ENCODE measurements at regions not wholly inside any gene's neighbourhood (a gene's known extent, or its start where the extent isn't known, plus 50 kb on each side); places are given as distances from the start of the nearest gene placed in this dataset.

DNA sequence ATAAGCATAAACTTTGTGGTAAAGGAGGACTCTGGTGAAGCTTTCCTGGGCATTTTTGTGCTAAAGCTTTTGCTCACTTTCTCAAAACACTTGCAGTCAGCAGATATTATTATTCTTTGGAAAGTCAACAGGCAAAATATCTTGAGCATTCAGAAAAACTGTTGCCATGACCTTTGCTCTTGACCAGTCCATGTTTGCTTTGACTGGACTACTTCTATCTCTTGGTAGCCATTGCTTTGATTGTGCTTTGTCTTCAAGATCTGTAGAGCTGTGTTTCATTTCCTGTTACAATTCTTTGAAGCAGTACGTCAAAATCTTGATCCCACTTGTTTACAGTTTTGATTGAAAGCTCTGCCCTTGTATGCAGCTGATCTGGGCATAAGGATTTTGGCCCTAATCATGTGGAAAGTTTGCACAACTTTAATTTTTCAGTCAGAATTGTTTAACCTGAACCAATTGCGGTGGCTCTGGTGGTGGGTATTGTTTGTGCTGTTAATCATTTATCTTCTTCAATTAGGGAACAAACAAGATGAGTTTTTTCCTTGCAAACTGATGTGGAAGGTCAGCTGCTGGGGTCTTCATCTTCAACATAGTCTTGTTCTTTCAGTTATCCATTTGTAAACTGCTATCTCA is 121.5 kb upstream of the NUDT6 start:
- TF ChIP-seq CTCF (conservative IDR thresholded peaks at IDR 0.05; ENCODE audit: low read depth, low read length) (no peak), EZH2 (IDR thresholded peaks at IDR 0.05; ENCODE audit: low read length, unreplicated experiment) (no peak), EZH2phosphoT487 (IDR thresholded peaks at IDR 0.05; ENCODE audit: borderline replicate concordance, low read length) (no peak)
